ENCODE measurements at regions not wholly inside any gene's neighbourhood (a gene's known extent, or its start where the extent isn't known, plus 50 kb on each side); places are given as distances from the start of the nearest gene placed in this dataset.

DNA sequence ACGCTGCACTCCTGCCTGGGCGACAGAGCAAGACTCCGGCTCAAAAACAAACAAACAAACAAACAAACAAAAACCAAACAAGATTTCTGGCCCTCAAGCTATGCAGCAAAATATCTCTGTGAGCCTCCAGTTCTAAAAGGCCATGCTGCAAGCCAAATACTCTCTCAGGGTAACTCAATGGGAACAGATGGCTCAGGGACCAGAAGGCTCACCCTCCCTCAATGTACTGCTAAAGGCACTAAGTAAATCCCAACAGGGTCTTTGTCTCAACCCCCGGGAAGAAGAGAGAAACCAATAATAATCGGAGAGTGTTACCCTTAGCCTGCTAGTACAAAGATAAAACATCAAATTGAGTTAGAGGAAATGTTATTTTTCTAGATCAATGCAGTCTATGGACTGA is 119.7 kb upstream of the ZC3H12C start:
- TF ChIP-seq, protein P1, sequence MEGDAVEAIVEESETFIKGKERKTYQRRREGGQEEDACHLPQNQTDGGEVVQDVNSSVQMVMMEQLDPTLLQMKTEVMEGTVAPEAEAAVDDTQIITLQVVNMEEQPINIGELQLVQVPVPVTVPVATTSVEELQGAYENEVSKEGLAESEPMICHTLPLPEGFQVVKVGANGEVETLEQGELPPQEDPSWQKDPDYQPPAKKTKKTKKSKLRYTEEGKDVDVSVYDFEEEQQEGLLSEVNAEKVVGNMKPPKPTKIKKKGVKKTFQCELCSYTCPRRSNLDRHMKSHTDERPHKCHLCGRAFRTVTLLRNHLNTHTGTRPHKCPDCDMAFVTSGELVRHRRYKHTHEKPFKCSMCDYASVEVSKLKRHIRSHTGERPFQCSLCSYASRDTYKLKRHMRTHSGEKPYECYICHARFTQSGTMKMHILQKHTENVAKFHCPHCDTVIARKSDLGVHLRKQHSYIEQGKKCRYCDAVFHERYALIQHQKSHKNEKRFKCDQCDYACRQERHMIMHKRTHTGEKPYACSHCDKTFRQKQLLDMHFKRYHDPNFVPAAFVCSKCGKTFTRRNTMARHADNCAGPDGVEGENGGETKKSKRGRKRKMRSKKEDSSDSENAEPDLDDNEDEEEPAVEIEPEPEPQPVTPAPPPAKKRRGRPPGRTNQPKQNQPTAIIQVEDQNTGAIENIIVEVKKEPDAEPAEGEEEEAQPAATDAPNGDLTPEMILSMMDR (conservative IDR thresholded peaks at IDR 0.05), result no peak
- DNase-seq, result no peak
- WGBS, 2 experiments (ENCODE audit: insufficient coverage in 1 of 2, insufficient read length in 1 of 2), result 77 to 88% methylated on average over 3 to 4 of the region's 5 CpGs
- Mint-ChIP-seq H3K9me3 (peaks cover 4% of the 10 kb centered on the region), H3K27ac (no peak overlapping the region), H3K4me1 (no peaks in the 10 kb centered on the region), H3K27me3 (ENCODE audit: insufficient read depth) (no peaks in the 10 kb centered on the region), H3K4me3 (no peak overlapping the region), H3K36me3 (ENCODE audit: low read depth) (no peaks in the 10 kb centered on the region)
- H3K27me3 ChIP-seq (ENCODE audit: control insufficient read depth, insufficient read depth, low read length, poor library complexity, severe bottlenecking), result no peaks in the 10 kb centered on the region
- no peaks in the 10 kb centered on the region for H3K36me3 ChIP-seq (ENCODE audit: control insufficient read depth, insufficient read depth, low read length)
- no peaks in the 10 kb centered on the region for H3K4me1 ChIP-seq (ENCODE audit: control insufficient read depth, insufficient read depth, low read length)
- no peak overlapping the region for H3K27ac ChIP-seq (ENCODE audit: low read depth, low read length)
- H3K4me3 ChIP-seq (ENCODE audit: low read length), result no peak overlapping the region
- no peak overlapping the region for H3K9ac ChIP-seq (ENCODE audit: extremely low read depth, low read length, poor library complexity, severe bottlenecking)
- no peaks in the 10 kb centered on the region for H3K9me3 ChIP-seq (ENCODE audit: control insufficient read depth, low read length)

- TF ChIP-seq, protein P1 (conservative IDR thresholded peaks at IDR 0.05), result no peak
- Mint-ChIP-seq H3K27ac (no peak overlapping the region), H3K4me3 (no peak overlapping the region), H3K36me3 (ENCODE audit: low read depth) (no peaks in the 10 kb centered on the region), H3K4me1 (no peaks in the 10 kb centered on the region), H3K9me3 (peaks cover 4% of the 10 kb centered on the region), H3K27me3 (ENCODE audit: insufficient read depth) (no peaks in the 10 kb centered on the region)
- H3K4me3 ChIP-seq (ENCODE audit: low read length), result no peak overlapping the region
- no peak overlapping the region for H3K27ac ChIP-seq (ENCODE audit: low read depth, low read length)
- DNase-seq, result no peak
- H3K9me3 ChIP-seq (ENCODE audit: control insufficient read depth, low read length), result no peaks in the 10 kb centered on the region
- 83 to 84% methylated on average over 3 of the region's 3 CpGs for WGBS, 2 experiments (ENCODE audit: insufficient coverage in 1 of 2, insufficient read length in 1 of 2)
- no peak overlapping the region for H3K9ac ChIP-seq (ENCODE audit: extremely low read depth, low read length, poor library complexity, severe bottlenecking)
- H3K4me1 ChIP-seq (ENCODE audit: control insufficient read depth, insufficient read depth, low read length), result no peaks in the 10 kb centered on the region
- no peaks in the 10 kb centered on the region for H3K27me3 ChIP-seq (ENCODE audit: control insufficient read depth, insufficient read depth, low read length, poor library complexity, severe bottlenecking)
- H3K36me3 ChIP-seq (ENCODE audit: control insufficient read depth, insufficient read depth, low read length), result no peaks in the 10 kb centered on the region
Observed at GRCh38 chr11:109974523-109974922, 118.7 kb upstream of the ZC3H12C start.

- H3K4me1 Mint-ChIP-seq, result no peaks in the 10 kb centered on the region
- Histone ChIP-seq H3K27me3 (ENCODE audit: control insufficient read depth, insufficient read depth, low read length, poor library complexity, severe bottlenecking) (no peaks in the 10 kb centered on the region), H3K9ac (ENCODE audit: extremely low read depth, low read length, poor library complexity, severe bottlenecking) (no peak overlapping the region), H3K9me3 (ENCODE audit: control insufficient read depth, low read length) (no peaks in the 10 kb centered on the region), H3K27ac (ENCODE audit: low read depth, low read length) (no peak overlapping the region), H3K4me1 (ENCODE audit: control insufficient read depth, insufficient read depth, low read length) (peaks cover 2% of the 10 kb centered on the region), H3K36me3 (ENCODE audit: control insufficient read depth, insufficient read depth, low read length) (no peaks in the 10 kb centered on the region), H3K4me3 (ENCODE audit: low read length) (no peak overlapping the region)
- H3K27me3 Mint-ChIP-seq (ENCODE audit: insufficient read depth), result no peaks in the 10 kb centered on the region
- H3K9me3 Mint-ChIP-seq, result peaks cover 4% of the 10 kb centered on the region
- TF ChIP-seq, protein P1 (conservative IDR thresholded peaks at IDR 0.05), result no peak
- no peak overlapping the region for H3K4me3 Mint-ChIP-seq
- WGBS, 2 experiments (ENCODE audit: insufficient coverage in 1 of 2, insufficient read length in 1 of 2), result 100% methylated on average over 2 of the region's 2 CpGs
- no peak overlapping the region for H3K27ac Mint-ChIP-seq
- H3K36me3 Mint-ChIP-seq (ENCODE audit: low read depth), result no peaks in the 10 kb centered on the region
- DNase-seq, result no peak
Observed at GRCh38 chr11:109978895-109979294, 114.3 kb upstream of the ZC3H12C start.
